ENCODE measurements at regions not wholly inside any gene's neighbourhood (a gene's known extent, or its start where the extent isn't known, plus 50 kb on each side); places are given as distances from the start of the nearest gene placed in this dataset.

GRCh38 chr10:52952391-52953055 lies 179.9 kb upstream of the MBL2 start:
- Histone ChIP-seq H3K9ac (ENCODE audit: control insufficient read depth, extremely low read depth, insufficient read depth, low read length) (no peak overlapping the region), H3K27me3 (ENCODE audit: control insufficient read depth, extremely low read depth, insufficient read depth, low read length) (no peaks in the 10 kb centered on the region), H3K27ac (ENCODE audit: control insufficient read depth, insufficient read depth, low read length) (no peak overlapping the region), H3K4me3 (ENCODE audit: control insufficient read depth in 2 of 3, extremely low read depth in 1 of 3, insufficient read depth in 2 of 3, low read depth in 1 of 3, low read length in 3 of 3) (no peak overlapping the region), H3K79me2 (ENCODE audit: control insufficient read depth, insufficient read depth, low read length) (no peaks in the 10 kb centered on the region), H3K9me1 (ENCODE audit: control insufficient read depth, extremely low read depth, insufficient read depth, low read length) (no peaks in the 10 kb centered on the region), H2AFZ (ENCODE audit: control insufficient read depth, low read length) (no peak overlapping the region), H3K9me3 (ENCODE audit: control insufficient read depth, low read depth, low read length) (no peaks in the 10 kb centered on the region), H3K4me2 (ENCODE audit: control insufficient read depth, extremely low read depth, insufficient read depth, low read depth, low read length) (no peak overlapping the region), H3K4me1 (ENCODE audit: control insufficient read depth, extremely low read depth, insufficient read depth, low read length) (no peaks in the 10 kb centered on the region), H4K20me1 (ENCODE audit: control insufficient read depth, extremely low read depth, insufficient read depth, low read length) (no peaks in the 10 kb centered on the region), H3K36me3 (ENCODE audit: control insufficient read depth in 2 of 2, extremely low read depth in 1 of 2, insufficient read depth in 2 of 2, low read length in 2 of 2) (no peaks in the 10 kb centered on the region)
- dilution Hi-C loops (cut with MboI; ENCODE audit: extremely low pct_ligation_motif_present, low sequenced_read_pairs): no loop called here
- no peak for DNase-seq (ENCODE audit: low read depth, low spot score)
- TF ChIP-seq EZH2 (IDR thresholded peaks at IDR 0.05; ENCODE audit: low read length) (no peak), CTCF (optimal IDR thresholded peaks at IDR 0.05 in 1 of 3, IDR thresholded peaks at IDR 0.05 in 1 of 3, conservative IDR thresholded peaks at IDR 0.05 in 1 of 3; ENCODE audit: extremely low read depth in 1 of 3, insufficient read depth in 2 of 3, low read length in 3 of 3) (no peak)
- FAIRE-seq: no peak

GRCh38 chr10:52951824-52952223 lies 179.2 kb upstream of the MBL2 start:
- dilution Hi-C loops (cut with MboI; ENCODE audit: extremely low pct_ligation_motif_present, low sequenced_read_pairs): no loop called here
- Histone ChIP-seq H3K9me1 (ENCODE audit: control insufficient read depth, extremely low read depth, insufficient read depth, low read length) (no peaks in the 10 kb centered on the region), H3K9ac (ENCODE audit: control insufficient read depth, extremely low read depth, insufficient read depth, low read length) (no peak overlapping the region), H3K9me3 (ENCODE audit: control insufficient read depth, low read depth, low read length) (no peaks in the 10 kb centered on the region), H3K4me3 (ENCODE audit: control insufficient read depth in 2 of 3, extremely low read depth in 1 of 3, insufficient read depth in 2 of 3, low read depth in 1 of 3, low read length in 3 of 3) (no peak overlapping the region), H4K20me1 (ENCODE audit: control insufficient read depth, extremely low read depth, insufficient read depth, low read length) (no peaks in the 10 kb centered on the region), H3K4me2 (ENCODE audit: control insufficient read depth, extremely low read depth, insufficient read depth, low read depth, low read length) (no peak overlapping the region), H3K36me3 (ENCODE audit: control insufficient read depth in 2 of 2, extremely low read depth in 1 of 2, insufficient read depth in 2 of 2, low read length in 2 of 2) (no peaks in the 10 kb centered on the region), H3K79me2 (ENCODE audit: control insufficient read depth, insufficient read depth, low read length) (no peaks in the 10 kb centered on the region), H3K27me3 (ENCODE audit: control insufficient read depth, extremely low read depth, insufficient read depth, low read length) (no peaks in the 10 kb centered on the region), H3K4me1 (ENCODE audit: control insufficient read depth, extremely low read depth, insufficient read depth, low read length) (no peaks in the 10 kb centered on the region), H2AFZ (ENCODE audit: control insufficient read depth, low read length) (no peak overlapping the region), H3K27ac (ENCODE audit: control insufficient read depth, insufficient read depth, low read length) (no peak overlapping the region)
- TF ChIP-seq CTCF (optimal IDR thresholded peaks at IDR 0.05 in 1 of 3, IDR thresholded peaks at IDR 0.05 in 1 of 3, conservative IDR thresholded peaks at IDR 0.05 in 1 of 3; ENCODE audit: extremely low read depth in 1 of 3, insufficient read depth in 2 of 3, low read length in 3 of 3) (peak; percentile 39 to 72 (median 61)), EZH2 (IDR thresholded peaks at IDR 0.05; ENCODE audit: low read length) (no peak)
- no peak for DNase-seq (ENCODE audit: low read depth, low spot score)
- no peak for FAIRE-seq
